Right atrium auricular region (tissue), 2 donors: ENCODE measurements at regions not wholly inside any gene's neighbourhood (a gene's known extent, or its start where the extent isn't known, plus 50 kb on each side); places are given as distances from the start of the nearest gene placed in this dataset.

Experiments
- DNase-seq: peaks from one replicate; pipeline ENCODE4 v3.0.0-alpha.2; 2019; ENCODE audit warnings: low spot score
- H3K27ac ChIP-seq, 2 donors: fragments of 200-600 bp; sonication (generic); 1 replicate in 1 of 2; 2 replicates in 1 of 2; pipeline ENCODE4 v1.5.1; 2016 to 2019
- H3K27me3 ChIP-seq, 2 donors: fragments of 200-600 bp; sonication (generic); one replicate each; pipeline versions ENCODE4 v1.5.1 to v1.6.0; 2017 to 2019
- H3K36me3 ChIP-seq: fragments of 200-600 bp; sonication (generic); one replicate; pipeline ENCODE4 v1.5.1; 2016
- H3K4me1 ChIP-seq, 2 donors: fragments of 200-600 bp; sonication (generic); one replicate each; pipeline versions ENCODE4 v1.5.1 to v1.6.0; 2017 to 2019
- H3K4me3 ChIP-seq, 2 donors: fragments of 200-600 bp; sonication (generic); 1 replicate in 1 of 2; 2 replicates in 1 of 2; pipeline ENCODE4 v1.5.1; 2017 to 2019; ENCODE audit warnings: mild to moderate bottlenecking in 1 of 2, moderate library complexity in 1 of 2
- H3K9me3 ChIP-seq, 2 donors: fragments of 200-600 bp; sonication (generic); one replicate each; pipeline ENCODE4 v1.5.1; 2019
- TF ChIP-seq, protein P1 (sequence below), 2 donors: fragments of 200-600 bp; sonication (generic); IDR thresholded peaks; one replicate each; pipeline ENCODE4 v1.5.1; 2019; ENCODE audit warnings: antibody characterized with exemption in 2 of 2

DNA sequence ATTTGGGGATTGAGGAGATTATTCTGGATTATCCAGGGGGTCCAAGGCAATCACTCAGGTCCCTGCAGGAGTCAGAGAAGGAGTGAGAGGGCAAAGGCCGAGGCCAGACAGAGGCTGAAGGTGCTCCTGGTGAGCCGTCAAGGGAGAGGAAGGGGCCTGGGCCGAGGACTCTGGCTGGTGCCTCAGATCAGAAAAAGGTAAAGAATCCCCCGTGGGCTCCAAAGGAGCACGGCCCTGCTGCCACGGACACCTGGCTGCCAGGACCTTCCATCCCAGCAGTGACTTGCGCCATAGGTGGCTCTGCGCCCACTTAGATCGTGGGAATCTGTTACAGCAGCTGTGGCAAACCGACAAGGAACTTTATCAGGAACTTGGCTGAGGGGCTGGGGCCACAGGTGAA, 374.8 kb upstream of the MYT1L start:
- Histone ChIP-seq H3K4me1 (no peaks in the 10 kb centered on the region), H3K36me3 (no peaks in the 10 kb centered on the region), H3K9me3 (no peaks in the 10 kb centered on the region), H3K27ac (no peak overlapping the region), H3K4me3 (no peak overlapping the region), H3K27me3 (no peaks in the 10 kb centered on the region)
- no peak for DNase-seq
- TF ChIP-seq, protein P1, sequence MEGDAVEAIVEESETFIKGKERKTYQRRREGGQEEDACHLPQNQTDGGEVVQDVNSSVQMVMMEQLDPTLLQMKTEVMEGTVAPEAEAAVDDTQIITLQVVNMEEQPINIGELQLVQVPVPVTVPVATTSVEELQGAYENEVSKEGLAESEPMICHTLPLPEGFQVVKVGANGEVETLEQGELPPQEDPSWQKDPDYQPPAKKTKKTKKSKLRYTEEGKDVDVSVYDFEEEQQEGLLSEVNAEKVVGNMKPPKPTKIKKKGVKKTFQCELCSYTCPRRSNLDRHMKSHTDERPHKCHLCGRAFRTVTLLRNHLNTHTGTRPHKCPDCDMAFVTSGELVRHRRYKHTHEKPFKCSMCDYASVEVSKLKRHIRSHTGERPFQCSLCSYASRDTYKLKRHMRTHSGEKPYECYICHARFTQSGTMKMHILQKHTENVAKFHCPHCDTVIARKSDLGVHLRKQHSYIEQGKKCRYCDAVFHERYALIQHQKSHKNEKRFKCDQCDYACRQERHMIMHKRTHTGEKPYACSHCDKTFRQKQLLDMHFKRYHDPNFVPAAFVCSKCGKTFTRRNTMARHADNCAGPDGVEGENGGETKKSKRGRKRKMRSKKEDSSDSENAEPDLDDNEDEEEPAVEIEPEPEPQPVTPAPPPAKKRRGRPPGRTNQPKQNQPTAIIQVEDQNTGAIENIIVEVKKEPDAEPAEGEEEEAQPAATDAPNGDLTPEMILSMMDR (IDR thresholded peaks at IDR 0.05), result no peak

DNA sequence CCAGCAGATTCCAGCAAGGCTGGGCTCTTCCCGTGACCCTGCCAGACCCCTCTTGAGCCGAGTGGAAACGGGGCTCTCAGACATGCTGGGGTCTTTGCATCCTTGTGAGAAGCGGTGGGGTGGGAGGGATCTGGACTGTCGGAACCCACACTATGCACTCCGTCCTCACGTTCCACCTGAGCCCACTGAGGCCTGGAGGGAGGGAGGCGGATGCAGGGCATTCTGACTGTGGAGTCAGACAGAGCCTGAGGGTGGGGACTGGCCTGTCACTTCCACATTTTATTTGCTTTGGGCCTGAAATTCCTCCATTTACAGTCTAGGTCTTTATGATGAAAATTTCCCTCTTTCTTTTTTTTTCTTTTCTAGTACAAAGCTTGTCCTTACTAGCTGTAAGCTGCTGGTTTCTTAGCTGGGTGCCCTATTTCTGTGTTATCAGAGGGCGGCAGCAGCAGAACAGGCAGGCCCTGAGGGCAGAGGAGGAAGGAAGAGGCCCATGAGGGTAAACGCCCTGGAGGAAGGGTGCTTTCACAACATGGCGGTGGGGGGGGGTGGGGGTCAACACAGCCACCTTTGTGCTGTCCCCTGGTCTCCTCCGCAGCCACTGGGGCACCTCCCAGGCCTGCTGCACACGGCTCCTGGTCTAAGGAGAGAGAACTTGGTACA, 373.5 kb upstream of the MYT1L start:
- H3K27ac ChIP-seq, result no peak overlapping the region
- no peaks in the 10 kb centered on the region for H3K27me3 ChIP-seq
- H3K9me3 ChIP-seq, result no peaks in the 10 kb centered on the region
- no peaks in the 10 kb centered on the region for H3K36me3 ChIP-seq
- no peaks in the 10 kb centered on the region for H3K4me1 ChIP-seq
- no peak overlapping the region for H3K4me3 ChIP-seq
- TF ChIP-seq, protein P1 (IDR thresholded peaks at IDR 0.05), result no peak
- no peak for DNase-seq

DNA sequence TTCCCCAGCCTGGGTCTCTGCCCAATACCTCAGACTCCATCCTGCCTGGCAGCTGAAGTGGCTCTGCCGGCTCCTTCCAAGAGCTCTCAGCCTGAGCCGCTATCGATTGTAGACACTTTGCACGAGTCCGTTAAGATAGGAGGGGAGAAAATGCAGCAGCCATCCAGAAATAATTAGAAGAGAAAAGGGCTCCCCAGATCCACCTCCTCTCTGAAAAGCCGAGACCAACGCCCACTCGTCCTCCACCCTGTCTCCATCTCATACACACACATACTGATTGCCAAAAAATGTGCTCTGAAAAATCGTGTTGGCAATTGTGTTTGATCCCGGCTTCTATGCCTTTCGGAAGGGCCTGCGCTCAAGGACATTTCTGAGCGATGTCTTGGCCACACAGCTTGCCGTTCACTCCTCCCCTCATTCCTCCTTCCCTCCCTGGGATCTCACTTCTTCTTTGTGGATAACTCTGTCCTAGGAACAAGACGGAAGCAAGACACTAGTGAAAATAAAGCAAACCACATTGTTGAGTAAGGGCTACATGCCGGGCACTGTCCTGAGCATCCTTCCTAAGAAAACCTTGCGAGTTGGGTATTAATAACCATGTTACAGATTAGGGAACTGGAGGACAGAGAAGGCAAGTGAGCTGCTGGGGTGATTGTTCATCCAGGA, 372.8 kb upstream of the MYT1L start:
- no peaks in the 10 kb centered on the region for H3K4me1 ChIP-seq
- TF ChIP-seq, protein P1 (IDR thresholded peaks at IDR 0.05), result no peak
- H3K36me3 ChIP-seq, result no peaks in the 10 kb centered on the region
- no peaks in the 10 kb centered on the region for H3K9me3 ChIP-seq
- H3K27me3 ChIP-seq, result no peaks in the 10 kb centered on the region
- no peak overlapping the region for H3K4me3 ChIP-seq
- H3K27ac ChIP-seq, result no peak overlapping the region
- no peak for DNase-seq

DNA sequence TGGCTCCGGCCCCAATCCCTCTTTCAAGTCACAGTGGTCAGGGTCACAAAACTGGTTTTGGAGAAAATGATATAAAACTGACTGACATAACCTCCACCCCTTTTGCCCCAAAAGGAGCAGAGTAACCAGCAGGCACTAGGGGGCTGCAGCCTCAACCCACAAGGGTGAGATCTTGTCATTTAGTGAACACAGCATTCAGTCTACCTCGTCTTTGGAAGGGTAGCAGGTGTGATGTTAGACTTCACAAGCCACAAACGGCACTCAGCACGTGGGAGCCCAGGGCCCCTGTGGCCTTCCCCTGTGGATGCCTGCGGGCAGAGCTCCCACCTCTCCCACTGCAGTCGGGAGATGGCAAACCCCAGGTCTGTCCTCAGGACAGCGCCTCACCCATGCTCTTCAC, 372.1 kb upstream of the MYT1L start:
- H3K9me3 ChIP-seq, result no peaks in the 10 kb centered on the region
- TF ChIP-seq, protein P1 (IDR thresholded peaks at IDR 0.05), result no peak
- H3K4me3 ChIP-seq, result no peak overlapping the region
- H3K36me3 ChIP-seq, result no peaks in the 10 kb centered on the region
- H3K27ac ChIP-seq, result no peak overlapping the region
- H3K27me3 ChIP-seq, result no peaks in the 10 kb centered on the region
- no peaks in the 10 kb centered on the region for H3K4me1 ChIP-seq
- no peak for DNase-seq

DNA sequence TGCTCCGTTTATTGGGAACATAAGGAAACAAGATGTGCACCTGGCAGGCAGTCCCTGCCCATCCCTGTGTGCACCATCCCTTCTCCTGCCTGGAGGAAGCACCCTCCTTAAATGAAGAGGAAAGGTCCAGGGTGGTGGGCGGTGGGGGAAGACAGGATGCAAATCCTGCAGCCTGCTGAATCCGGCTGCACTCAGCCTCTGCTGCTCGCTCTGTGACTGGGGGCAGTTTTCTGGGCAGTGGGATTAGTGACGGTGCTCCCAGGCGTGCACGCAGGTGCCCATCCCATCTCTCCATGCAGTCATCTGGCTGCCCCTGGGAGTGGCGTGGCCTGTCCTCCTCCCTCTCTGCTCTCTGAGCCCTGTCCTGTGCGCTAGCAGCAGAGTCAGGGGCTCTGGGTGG, 371.3 kb upstream of the MYT1L start:
- TF ChIP-seq, protein P1 (IDR thresholded peaks at IDR 0.05), result no peak
- H3K27me3 ChIP-seq, result no peaks in the 10 kb centered on the region
- H3K4me3 ChIP-seq, result no peak overlapping the region
- no peak for DNase-seq
- no peaks in the 10 kb centered on the region for H3K9me3 ChIP-seq
- H3K4me1 ChIP-seq, result no peaks in the 10 kb centered on the region
- no peak overlapping the region for H3K27ac ChIP-seq
- H3K36me3 ChIP-seq, result no peaks in the 10 kb centered on the region

DNA sequence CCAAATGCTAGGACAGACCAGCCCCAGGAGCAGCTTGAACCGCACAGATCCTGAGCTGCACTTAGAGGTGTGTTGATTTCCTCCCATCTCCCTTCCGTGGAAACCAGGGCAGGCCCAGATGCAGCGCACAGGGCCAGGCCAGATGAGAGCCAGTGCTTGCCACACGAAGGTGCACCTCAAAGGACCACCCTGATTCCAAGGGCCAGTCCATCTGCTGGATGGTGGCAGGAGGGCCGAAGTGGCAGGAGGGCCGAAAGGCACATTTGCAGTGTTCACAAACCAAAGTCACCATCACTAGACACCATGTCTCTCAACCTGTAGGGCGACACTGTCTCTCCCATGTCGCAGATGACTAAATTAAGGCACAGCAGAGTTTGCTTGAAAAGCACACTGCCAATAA, 370.7 kb upstream of the MYT1L start:
- DNase-seq, result no peak
- TF ChIP-seq, protein P1 (IDR thresholded peaks at IDR 0.05), result no peak
- H3K4me1 ChIP-seq, result no peaks in the 10 kb centered on the region
- H3K27ac ChIP-seq, result no peak overlapping the region
- H3K9me3 ChIP-seq, result no peaks in the 10 kb centered on the region
- H3K4me3 ChIP-seq, result no peak overlapping the region
- H3K27me3 ChIP-seq, result no peaks in the 10 kb centered on the region
- H3K36me3 ChIP-seq, result no peaks in the 10 kb centered on the region
